HepG2 (cell line): ENCODE measurements at regions not wholly inside any gene's neighbourhood (a gene's known extent, or its start where the extent isn't known, plus 50 kb on each side); places are given as distances from the start of the nearest gene placed in this dataset.

ENCODE experiments used
- CHD2 ChIP-seq: IDR thresholded peaks from 2 replicates; pipeline ENCODE4 v1.6.1; 2011; ENCODE audit warnings: low read depth, low read length, improper control_type of control experiment
- EZH2 ChIP-seq: conservative IDR thresholded peaks from 2 replicates; pipeline ENCODE4 v1.6.1; 2012; ENCODE audit warnings: mild to moderate bottlenecking, low read depth, low read length, moderate library complexity
- HDAC2 ChIP-seq: sonication (generic); formaldehyde crosslinking; IDR thresholded peaks from 2 replicates; pipeline ENCODE4 v1.4.0; 2020; ENCODE audit warnings: missing genetic modification reagents
- POLR2AphosphoS5 ChIP-seq: IDR thresholded peaks from 2 replicates; pipeline ENCODE4 v1.6.1; 2012; ENCODE audit warnings: low read depth, low read length
- RAD21 ChIP-seq: fragments of 450-650 bp; formaldehyde crosslinking; IDR thresholded peaks from 2 replicates; pipeline ENCODE4 v1.5.0; 2020; ENCODE audit warnings: mild to moderate bottlenecking
- SMC3 ChIP-seq: IDR thresholded peaks from 2 replicates; pipeline ENCODE4 v1.6.1; 2011; ENCODE audit warnings: low read length, improper control_type of control experiment
- ZNF510 ChIP-seq: sonication (generic); formaldehyde crosslinking; IDR thresholded peaks from 2 replicates; pipeline ENCODE4 v1.4.0; 2020; ENCODE audit warnings: low read depth, mild to moderate bottlenecking, missing genetic modification reagents
- ZNF558 ChIP-seq: sonication (generic); formaldehyde crosslinking; IDR thresholded peaks from 2 replicates; pipeline ENCODE4 v1.9.0; 2022; ENCODE audit warnings: mild to moderate bottlenecking, missing genetic modification reagents, borderline replicate concordance
- ZSCAN20 ChIP-seq: sonication (generic); formaldehyde crosslinking; IDR thresholded peaks from 2 replicates; pipeline ENCODE4 v1.4.0; 2020; ENCODE audit warnings: missing genetic modification reagents, mild to moderate bottlenecking, borderline replicate concordance
- TF ChIP-seq, protein P1 (sequence below): sonication (generic); formaldehyde crosslinking; conservative IDR thresholded peaks from 2 replicates; pipeline ENCODE4 v1.4.0; 2020; ENCODE audit warnings: missing genetic modification reagents
- TF ChIP-seq, protein P2 (sequence below): sonication (generic); formaldehyde crosslinking; IDR thresholded peaks from 2 replicates; pipeline ENCODE4 v1.4.0; 2020; ENCODE audit warnings: missing genetic modification reagents
- TF ChIP-seq, protein P3 (sequence below): sonication (generic); formaldehyde crosslinking; IDR thresholded peaks from 2 replicates; pipeline ENCODE4 v1.5.0; 2020; ENCODE audit warnings: mild to moderate bottlenecking, missing genetic modification reagents, moderate library complexity
- TF ChIP-seq, protein P4 (sequence below): sonication (generic); formaldehyde crosslinking; IDR thresholded peaks from 2 replicates; pipeline ENCODE4 v1.4.0; 2020; ENCODE audit warnings: missing genetic modification reagents, borderline replicate concordance

- TF ChIP-seq POLR2AphosphoS5 (no peak), ZNF510 (no peak), CHD2 (no peak), ZSCAN20 (CRISPR knock-in tag) (no peak), HDAC2 (no peak), RAD21 (CRISPR knock-in tag) (no peak), ZNF558 (CRISPR knock-in tag) (no peak), EZH2 (no peak), SMC3 (no peak)
- TF ChIP-seq, protein P1, sequence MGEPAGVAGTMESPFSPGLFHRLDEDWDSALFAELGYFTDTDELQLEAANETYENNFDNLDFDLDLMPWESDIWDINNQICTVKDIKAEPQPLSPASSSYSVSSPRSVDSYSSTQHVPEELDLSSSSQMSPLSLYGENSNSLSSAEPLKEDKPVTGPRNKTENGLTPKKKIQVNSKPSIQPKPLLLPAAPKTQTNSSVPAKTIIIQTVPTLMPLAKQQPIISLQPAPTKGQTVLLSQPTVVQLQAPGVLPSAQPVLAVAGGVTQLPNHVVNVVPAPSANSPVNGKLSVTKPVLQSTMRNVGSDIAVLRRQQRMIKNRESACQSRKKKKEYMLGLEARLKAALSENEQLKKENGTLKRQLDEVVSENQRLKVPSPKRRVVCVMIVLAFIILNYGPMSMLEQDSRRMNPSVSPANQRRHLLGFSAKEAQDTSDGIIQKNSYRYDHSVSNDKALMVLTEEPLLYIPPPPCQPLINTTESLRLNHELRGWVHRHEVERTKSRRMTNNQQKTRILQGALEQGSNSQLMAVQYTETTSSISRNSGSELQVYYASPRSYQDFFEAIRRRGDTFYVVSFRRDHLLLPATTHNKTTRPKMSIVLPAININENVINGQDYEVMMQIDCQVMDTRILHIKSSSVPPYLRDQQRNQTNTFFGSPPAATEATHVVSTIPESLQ (CRISPR knock-in tag): no peak
- TF ChIP-seq, protein P2, sequence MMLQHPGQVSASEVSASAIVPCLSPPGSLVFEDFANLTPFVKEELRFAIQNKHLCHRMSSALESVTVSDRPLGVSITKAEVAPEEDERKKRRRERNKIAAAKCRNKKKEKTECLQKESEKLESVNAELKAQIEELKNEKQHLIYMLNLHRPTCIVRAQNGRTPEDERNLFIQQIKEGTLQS (CRISPR knock-in tag): no peak
- TF ChIP-seq, protein P3, sequence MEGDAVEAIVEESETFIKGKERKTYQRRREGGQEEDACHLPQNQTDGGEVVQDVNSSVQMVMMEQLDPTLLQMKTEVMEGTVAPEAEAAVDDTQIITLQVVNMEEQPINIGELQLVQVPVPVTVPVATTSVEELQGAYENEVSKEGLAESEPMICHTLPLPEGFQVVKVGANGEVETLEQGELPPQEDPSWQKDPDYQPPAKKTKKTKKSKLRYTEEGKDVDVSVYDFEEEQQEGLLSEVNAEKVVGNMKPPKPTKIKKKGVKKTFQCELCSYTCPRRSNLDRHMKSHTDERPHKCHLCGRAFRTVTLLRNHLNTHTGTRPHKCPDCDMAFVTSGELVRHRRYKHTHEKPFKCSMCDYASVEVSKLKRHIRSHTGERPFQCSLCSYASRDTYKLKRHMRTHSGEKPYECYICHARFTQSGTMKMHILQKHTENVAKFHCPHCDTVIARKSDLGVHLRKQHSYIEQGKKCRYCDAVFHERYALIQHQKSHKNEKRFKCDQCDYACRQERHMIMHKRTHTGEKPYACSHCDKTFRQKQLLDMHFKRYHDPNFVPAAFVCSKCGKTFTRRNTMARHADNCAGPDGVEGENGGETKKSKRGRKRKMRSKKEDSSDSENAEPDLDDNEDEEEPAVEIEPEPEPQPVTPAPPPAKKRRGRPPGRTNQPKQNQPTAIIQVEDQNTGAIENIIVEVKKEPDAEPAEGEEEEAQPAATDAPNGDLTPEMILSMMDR: no peak
- TF ChIP-seq, protein P4, sequence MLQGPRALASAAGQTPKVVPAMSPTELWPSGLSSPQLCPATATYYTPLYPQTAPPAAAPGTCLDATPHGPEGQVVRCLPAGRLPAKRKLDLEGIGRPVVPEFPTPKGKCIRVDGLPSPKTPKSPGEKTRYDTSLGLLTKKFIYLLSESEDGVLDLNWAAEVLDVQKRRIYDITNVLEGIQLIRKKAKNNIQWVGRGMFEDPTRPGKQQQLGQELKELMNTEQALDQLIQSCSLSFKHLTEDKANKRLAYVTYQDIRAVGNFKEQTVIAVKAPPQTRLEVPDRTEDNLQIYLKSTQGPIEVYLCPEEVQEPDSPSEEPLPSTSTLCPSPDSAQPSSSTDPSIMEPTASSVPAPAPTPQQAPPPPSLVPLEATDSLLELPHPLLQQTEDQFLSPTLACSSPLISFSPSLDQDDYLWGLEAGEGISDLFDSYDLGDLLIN (CRISPR knock-in tag): no peak
Observed at GRCh38 chr9:20215552-20215951, 406.7 kb downstream of the MLLT3 start.
